GM18499 (cell line): ENCODE measurements at regions not wholly inside any gene's neighbourhood (a gene's known extent, or its start where the extent isn't known, plus 50 kb on each side); places are given as distances from the start of the nearest gene placed in this dataset.
"Not testable (repeated sequence)": the region's sequence is repeated elsewhere in the genome, so short reads cannot be mapped to it uniquely, and the experiment has no call there.

ENCODE experiments used
- ATAC-seq: cut with Tn5 transposase; IDR thresholded peaks from one replicate; pipeline ENCODE4 v1.9.1; 2021; ENCODE audit warnings: moderate number of reproducible peaks; ENCODE audit not compliant: insufficient read depth, unreplicated experiment

GRCh38 chr6:157727629-157728182, 95.3 kb upstream of the SNX9 start:
- ATAC-seq: no peak

GRCh38 chr6:157728183-157728881, 94.7 kb upstream of the SNX9 start:
- no peak for ATAC-seq

DNA sequence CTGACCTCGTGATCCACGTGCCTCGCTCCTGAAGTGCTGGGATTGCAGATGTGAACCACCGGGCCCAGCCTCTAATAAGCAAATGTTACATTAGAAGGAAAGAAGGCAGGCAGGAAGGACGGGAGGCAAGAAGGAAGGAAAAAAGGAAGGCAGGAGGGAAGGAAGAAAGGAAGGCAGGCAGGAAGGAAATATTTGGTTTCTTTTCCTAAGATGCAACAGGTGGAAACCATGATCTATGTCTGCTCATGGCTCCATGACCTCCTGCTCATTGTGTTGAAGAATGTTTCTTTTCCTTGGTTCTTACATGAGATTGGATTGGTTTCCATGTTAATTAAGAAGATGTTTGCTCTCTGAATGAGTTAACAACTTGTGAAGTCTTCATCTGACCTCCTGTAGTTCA, 91.8 kb upstream of the SNX9 start:
- no peak for ATAC-seq

- no peak for ATAC-seq
Measured at GRCh38 chr6:157732007-157732406, 91.0 kb upstream of the SNX9 start.

DNA sequence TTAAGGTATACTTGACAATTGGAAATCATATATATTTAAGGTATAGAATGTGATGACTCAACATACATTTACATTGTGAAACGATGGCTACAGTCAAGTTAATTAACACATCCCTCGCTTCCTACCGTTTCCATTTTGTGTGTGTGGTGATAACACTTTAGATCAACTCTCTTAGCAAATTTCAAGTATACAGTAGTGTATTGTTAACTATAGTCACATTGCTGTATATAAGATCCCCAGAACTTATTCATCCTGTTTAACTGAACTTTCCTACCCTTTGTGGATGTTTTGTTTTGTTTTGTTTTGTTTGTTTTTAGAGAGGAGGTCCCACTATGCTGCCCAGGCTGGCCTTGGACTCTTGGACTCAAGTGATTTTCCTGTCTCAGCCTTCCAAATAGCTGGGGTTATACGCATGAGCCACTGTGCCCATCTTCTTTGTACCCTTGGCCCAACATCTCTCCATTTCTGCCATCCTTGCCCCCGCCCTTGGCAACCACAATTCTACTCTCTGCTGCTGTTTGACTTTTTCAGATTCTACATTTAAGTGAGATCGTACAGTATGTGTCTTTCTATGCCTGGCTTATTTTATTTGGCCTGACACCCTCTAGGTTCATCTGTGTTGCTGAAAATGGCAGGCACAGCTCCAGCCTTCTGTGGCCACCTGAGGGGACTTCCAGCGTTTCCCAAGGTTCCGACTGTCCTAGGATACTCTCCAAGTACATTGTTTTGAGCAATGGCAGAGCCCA, 90.5 kb upstream of the SNX9 start:
- no peak for ATAC-seq

- ATAC-seq: not testable (repeated sequence)
Measured at GRCh38 chr6:157736555-157736954, 86.5 kb upstream of the SNX9 start.

DNA sequence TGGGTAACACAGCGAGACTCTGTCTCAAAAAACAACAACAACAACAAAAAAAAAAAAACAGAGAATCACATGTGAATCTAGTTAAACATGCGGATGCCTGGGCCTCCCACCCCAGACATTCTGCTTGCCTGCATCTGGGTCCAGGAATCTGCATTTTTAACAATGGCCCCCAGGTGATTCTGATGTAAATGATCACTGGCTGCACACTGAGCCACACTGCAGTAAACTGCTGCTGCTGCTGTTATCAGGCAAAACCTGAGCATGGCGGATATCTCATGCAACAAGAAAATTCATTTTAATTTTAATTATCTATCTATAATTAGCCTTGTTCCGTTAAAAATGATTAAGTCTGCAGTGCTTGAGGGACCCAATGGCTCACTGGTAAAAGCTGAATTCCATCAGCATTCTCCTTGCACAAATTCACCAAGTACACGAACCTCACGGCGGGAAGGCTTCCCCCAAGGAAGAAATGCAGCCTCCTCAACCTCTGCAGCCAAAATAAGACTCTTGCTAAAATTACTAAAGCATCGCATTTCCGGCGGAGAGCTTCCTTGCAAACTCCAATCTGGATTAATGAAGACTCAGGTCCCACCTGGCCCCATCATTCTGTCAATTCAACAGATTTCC, 81.6 kb upstream of the SNX9 start:
- ATAC-seq: no peak

GRCh38 chr6:157741948-157742556, 81.0 kb upstream of the SNX9 start:
- no peak for ATAC-seq

DNA sequence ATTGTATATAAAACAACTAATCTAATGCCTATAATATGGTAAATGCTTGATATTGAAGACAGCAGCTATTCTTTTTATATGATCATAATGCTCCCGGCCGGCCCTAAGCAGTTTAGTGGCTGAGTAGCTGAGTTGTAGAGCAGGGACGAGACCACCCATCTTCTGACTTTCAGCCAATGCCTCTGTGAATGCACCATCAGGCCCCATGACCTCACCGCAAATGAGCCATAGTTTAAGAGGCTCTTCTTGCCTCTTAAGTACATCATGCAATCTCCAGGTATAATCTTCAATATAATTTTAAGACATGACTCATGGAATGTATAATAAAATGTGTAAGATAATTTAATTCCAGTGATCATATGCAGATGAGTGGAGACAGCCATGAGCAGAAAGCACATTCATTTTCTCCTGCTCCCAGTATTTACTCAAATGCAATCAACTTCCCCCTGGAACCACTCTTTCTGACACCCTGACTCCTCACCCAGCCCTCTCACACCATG, 78.9 kb upstream of the SNX9 start:
- ATAC-seq: no peak

GRCh38 chr6:157746897-157747296, 76.1 kb upstream of the SNX9 start:
- ATAC-seq: no peak

- ATAC-seq: no peak
Measured at GRCh38 chr6:157747370-157747769, 75.7 kb upstream of the SNX9 start.

- no peak for ATAC-seq
Measured at GRCh38 chr6:157748839-157749571, 74.0 kb upstream of the SNX9 start.

DNA sequence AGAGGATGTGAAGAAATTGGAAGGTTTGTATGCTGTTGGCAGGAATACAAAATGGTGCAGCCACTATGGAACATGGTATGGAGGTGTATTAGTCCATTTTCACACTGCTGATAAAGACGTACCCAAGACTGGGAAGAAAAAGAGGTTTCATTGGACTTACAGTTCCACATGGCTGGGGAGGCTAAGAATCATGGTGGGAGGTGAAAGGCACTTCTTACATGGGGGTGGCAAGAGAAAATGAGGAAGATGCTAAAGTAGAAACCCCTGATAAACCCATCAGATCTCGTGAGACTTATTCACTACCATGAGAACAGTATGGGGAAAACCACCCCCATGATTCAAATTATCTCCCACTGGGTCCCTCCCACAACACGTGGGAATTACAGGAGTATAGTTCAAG, 72.1 kb upstream of the SNX9 start:
- not testable (repeated sequence) for ATAC-seq

GRCh38 chr6:157751547-157752200, 71.4 kb upstream of the SNX9 start:
- no peak for ATAC-seq

DNA sequence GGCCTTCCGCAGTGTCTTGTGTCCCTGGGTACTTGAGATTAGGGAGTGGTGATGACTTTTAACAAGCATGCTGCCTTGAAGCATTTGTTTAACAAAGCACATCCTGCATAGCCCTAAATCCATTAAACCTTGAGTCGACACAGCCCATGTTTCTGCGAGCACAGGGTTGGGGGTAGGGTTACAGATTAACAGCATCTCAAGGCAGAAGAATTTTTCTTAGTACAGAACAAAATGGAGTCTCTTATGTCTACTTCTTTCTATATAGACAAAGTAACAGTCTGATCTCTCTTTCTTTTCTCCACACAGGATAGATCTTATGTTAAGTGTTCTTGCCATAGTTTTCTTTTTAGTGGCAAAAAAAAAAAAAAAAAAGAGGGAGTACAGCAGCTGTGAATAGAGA, 70.2 kb upstream of the SNX9 start:
- not testable (repeated sequence) for ATAC-seq

GRCh38 chr6:157753291-157753690, 69.8 kb upstream of the SNX9 start:
- ATAC-seq: no peak

- ATAC-seq: not testable (repeated sequence)
Measured at GRCh38 chr6:157753801-157754200, 69.2 kb upstream of the SNX9 start.

GRCh38 chr6:157754351-157754750, 68.7 kb upstream of the SNX9 start:
- no peak for ATAC-seq

GRCh38 chr6:157755032-157755745, 67.9 kb upstream of the SNX9 start:
- ATAC-seq: no peak
